Keratinocyte (primary cell): ENCODE measurements at regions not wholly inside any gene's neighbourhood (a gene's known extent, or its start where the extent isn't known, plus 50 kb on each side); places are given as distances from the start of the nearest gene placed in this dataset.

Experiments
- DNase-seq: peaks from one replicate; pipeline ENCODE4 v3.0.0-alpha.2; 2011; ENCODE audit warnings: low read depth, missing footprints, low spot score
- FAIRE-seq: peaks from 2 replicates; lab custom pipeline; 2011; peaks lifted over from hg19 to GRCh38; lab: Jason Lieb, UNC
- H2AFZ ChIP-seq: 2 replicates; pipeline ENCODE4 v1.6.0; 2012; ENCODE audit warnings: low read length, control low read depth, inconsistent platforms; ENCODE audit not compliant: control insufficient read depth
- H3K27ac ChIP-seq: 2 replicates; pipeline ENCODE4 v1.5.1; 2011; ENCODE audit warnings: low read length; ENCODE audit not compliant: control insufficient read depth, insufficient read depth
- H3K27me3 ChIP-seq: 3 replicates; pipeline ENCODE4 v1.6.0; 2011; ENCODE audit warnings: low read length; ENCODE audit not compliant: control insufficient read depth, insufficient read depth; ENCODE audit errors: extremely low read depth
- H3K36me3 ChIP-seq, 2 experiments: 2 replicates in 1 of 2; 3 replicates in 1 of 2; pipeline ENCODE4 v1.5.1; 2011; ENCODE audit warnings: low read length in 2 of 2, mild to moderate bottlenecking in 1 of 2; ENCODE audit not compliant: control insufficient read depth in 2 of 2, insufficient read depth in 2 of 2; ENCODE audit errors: extremely low read depth in 1 of 2
- H3K4me1 ChIP-seq: 3 replicates; pipeline ENCODE4 v1.5.1; 2011; ENCODE audit warnings: low read length; ENCODE audit not compliant: control insufficient read depth, insufficient read depth; ENCODE audit errors: extremely low read depth
- H3K4me2 ChIP-seq: 3 replicates; pipeline ENCODE4 v1.6.0; 2011; ENCODE audit warnings: low read depth, low read length; ENCODE audit not compliant: control insufficient read depth, insufficient read depth; ENCODE audit errors: extremely low read depth
- H3K4me3 ChIP-seq, 3 experiments: fragments of 200-600 bp in 1 of 3; sonication (generic) in 1 of 3; 2 replicates in 2 of 3; 3 replicates in 1 of 3; pipeline ENCODE4 v1.5.1; 2011 to 2016; ENCODE audit warnings: low read length in 3 of 3, mild to moderate bottlenecking in 3 of 3, control low read depth in 2 of 3, inconsistent platforms in 1 of 3, low read depth in 1 of 3, mixed read lengths in 1 of 3, mixed run types in 1 of 3, moderate library complexity in 1 of 3; ENCODE audit not compliant: control insufficient read depth in 2 of 3, insufficient read depth in 2 of 3; ENCODE audit errors: extremely low read depth in 1 of 3
- H3K79me2 ChIP-seq: 2 replicates; pipeline ENCODE4 v1.6.0; 2012; ENCODE audit warnings: low read length; ENCODE audit not compliant: control insufficient read depth, insufficient read depth
- H3K9ac ChIP-seq: 3 replicates; pipeline ENCODE4 v1.6.0; 2011; ENCODE audit warnings: low read length; ENCODE audit not compliant: control insufficient read depth, insufficient read depth; ENCODE audit errors: extremely low read depth
- H3K9me1 ChIP-seq: 3 replicates; pipeline ENCODE4 v1.6.0; 2011; ENCODE audit warnings: low read length; ENCODE audit not compliant: control insufficient read depth, insufficient read depth; ENCODE audit errors: extremely low read depth
- H3K9me3 ChIP-seq: 2 replicates; pipeline ENCODE4 v1.5.1; 2012; ENCODE audit warnings: low read depth, low read length; ENCODE audit not compliant: control insufficient read depth
- H4K20me1 ChIP-seq: 3 replicates; pipeline ENCODE4 v1.6.0; 2011; ENCODE audit warnings: low read length; ENCODE audit not compliant: control insufficient read depth, insufficient read depth; ENCODE audit errors: extremely low read depth
- EZH2 ChIP-seq: IDR thresholded peaks from one replicate; pipeline ENCODE4 v1.6.1; 2012; ENCODE audit warnings: inconsistent platforms, mild to moderate bottlenecking, low read length, moderate library complexity
- dilution Hi-C: fragments of 300-500 bp; cut with MboI; formaldehyde crosslinking; loops from one replicate; pipeline ENCODE4 v1.7.0; 2020; ENCODE audit warnings: low sequenced_read_pairs; ENCODE audit not compliant: extremely low pct_ligation_motif_present
- TF ChIP-seq, protein P1 (sequence below), 3 experiments: IDR thresholded peaks in 1 of 3; conservative IDR thresholded peaks in 1 of 3; optimal IDR thresholded peaks in 1 of 3; 2 replicates in 2 of 3; 3 replicates in 1 of 3; pipeline versions ENCODE3 to v1.5.1; 2011; ENCODE audit warnings: low read length in 3 of 3, mild to moderate bottlenecking in 3 of 3, moderate library complexity in 2 of 3, control low read depth in 1 of 3, inconsistent platforms in 1 of 3; ENCODE audit not compliant: insufficient read depth in 2 of 3; ENCODE audit errors: extremely low read depth in 1 of 3

DNA sequence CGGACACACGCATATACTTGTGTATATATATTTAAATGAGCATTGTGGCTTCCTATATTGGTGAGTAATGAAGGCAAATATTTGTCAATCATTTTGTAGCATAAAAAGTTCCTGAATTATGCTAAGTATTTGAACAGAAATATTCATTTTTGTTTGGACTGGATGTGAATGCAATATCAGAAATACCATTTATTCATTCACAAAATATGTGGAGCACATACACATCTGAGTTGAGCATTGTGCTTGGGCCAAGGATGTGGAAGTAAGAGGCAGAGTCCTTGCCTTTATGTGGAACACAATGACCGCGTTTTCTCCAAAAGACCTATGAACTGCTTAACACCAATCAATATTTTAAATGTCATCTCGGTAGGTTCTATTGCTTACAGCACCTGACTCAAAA lies 1086.5 kb downstream of the NR2F1-AS1 start:
- dilution Hi-C loops: no loop called here
- TF ChIP-seq, protein P1, sequence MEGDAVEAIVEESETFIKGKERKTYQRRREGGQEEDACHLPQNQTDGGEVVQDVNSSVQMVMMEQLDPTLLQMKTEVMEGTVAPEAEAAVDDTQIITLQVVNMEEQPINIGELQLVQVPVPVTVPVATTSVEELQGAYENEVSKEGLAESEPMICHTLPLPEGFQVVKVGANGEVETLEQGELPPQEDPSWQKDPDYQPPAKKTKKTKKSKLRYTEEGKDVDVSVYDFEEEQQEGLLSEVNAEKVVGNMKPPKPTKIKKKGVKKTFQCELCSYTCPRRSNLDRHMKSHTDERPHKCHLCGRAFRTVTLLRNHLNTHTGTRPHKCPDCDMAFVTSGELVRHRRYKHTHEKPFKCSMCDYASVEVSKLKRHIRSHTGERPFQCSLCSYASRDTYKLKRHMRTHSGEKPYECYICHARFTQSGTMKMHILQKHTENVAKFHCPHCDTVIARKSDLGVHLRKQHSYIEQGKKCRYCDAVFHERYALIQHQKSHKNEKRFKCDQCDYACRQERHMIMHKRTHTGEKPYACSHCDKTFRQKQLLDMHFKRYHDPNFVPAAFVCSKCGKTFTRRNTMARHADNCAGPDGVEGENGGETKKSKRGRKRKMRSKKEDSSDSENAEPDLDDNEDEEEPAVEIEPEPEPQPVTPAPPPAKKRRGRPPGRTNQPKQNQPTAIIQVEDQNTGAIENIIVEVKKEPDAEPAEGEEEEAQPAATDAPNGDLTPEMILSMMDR (optimal IDR thresholded peaks at IDR 0.05 in 1 of 3, IDR thresholded peaks at IDR 0.05 in 1 of 3, conservative IDR thresholded peaks at IDR 0.05 in 1 of 3; ENCODE audit: extremely low read depth in 1 of 3, insufficient read depth in 2 of 3, low read length in 3 of 3): no peak
- no peak for TF ChIP-seq EZH2
- FAIRE-seq: no peak

DNA sequence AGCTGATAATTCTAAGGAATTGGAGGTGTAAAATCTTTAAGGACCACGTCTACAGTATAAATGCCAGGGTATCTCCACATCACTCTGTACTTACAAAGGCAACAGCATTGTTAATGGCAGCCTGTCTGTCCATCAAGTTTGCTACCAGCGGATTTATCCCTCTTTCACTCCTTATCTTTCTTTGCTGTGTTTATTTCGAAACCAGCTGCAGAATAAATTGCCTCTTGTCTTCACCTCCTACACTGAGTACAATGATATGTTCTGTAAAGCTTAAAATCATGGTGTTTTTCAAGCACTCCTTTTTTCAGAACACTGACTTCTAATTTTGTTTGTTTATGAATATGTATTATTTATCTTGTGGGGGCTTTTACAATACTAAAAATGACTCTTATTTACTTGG lies 1088.1 kb downstream of the NR2F1-AS1 start:
- TF ChIP-seq, protein P1 (optimal IDR thresholded peaks at IDR 0.05 in 1 of 3, IDR thresholded peaks at IDR 0.05 in 1 of 3, conservative IDR thresholded peaks at IDR 0.05 in 1 of 3; ENCODE audit: extremely low read depth in 1 of 3, insufficient read depth in 2 of 3, low read length in 3 of 3): no peak
- TF ChIP-seq EZH2: no peak
- H3K4me3 ChIP-seq: no peak overlapping the region
- DNase-seq (no peak), FAIRE-seq (no peak)
- no peaks in the 10 kb centered on the region for H3K36me3 ChIP-seq
- H3K79me2 ChIP-seq: no peaks in the 10 kb centered on the region
- no peaks in the 10 kb centered on the region for H3K9me1 ChIP-seq
- no peak overlapping the region for H3K27ac ChIP-seq
- no peak overlapping the region for H3K4me2 ChIP-seq
- no peak overlapping the region for H2AFZ ChIP-seq
- no peak overlapping the region for H3K9ac ChIP-seq
- no peaks in the 10 kb centered on the region for H4K20me1 ChIP-seq
- dilution Hi-C loops: no loop called here
- no peaks in the 10 kb centered on the region for H3K4me1 ChIP-seq
- no peaks in the 10 kb centered on the region for H3K27me3 ChIP-seq
- H3K9me3 ChIP-seq: no peaks in the 10 kb centered on the region

More for the DNA sequence above, 1086.5 kb downstream of the NR2F1-AS1 start:
- H3K9ac ChIP-seq: no peak overlapping the region
- H3K79me2 ChIP-seq: no peaks in the 10 kb centered on the region
- H3K27ac ChIP-seq: no peak overlapping the region
- no peaks in the 10 kb centered on the region for H3K4me1 ChIP-seq
- H3K4me2 ChIP-seq: no peak overlapping the region
- H3K9me1 ChIP-seq: no peaks in the 10 kb centered on the region
- H3K27me3 ChIP-seq: no peaks in the 10 kb centered on the region
- no peaks in the 10 kb centered on the region for H3K9me3 ChIP-seq
- no peaks in the 10 kb centered on the region for H4K20me1 ChIP-seq
- no peak overlapping the region for H2AFZ ChIP-seq
- no peak for DNase-seq
- no peaks in the 10 kb centered on the region for H3K36me3 ChIP-seq
- no peak overlapping the region for H3K4me3 ChIP-seq
